Ovary (tissue), 3 donors: ENCODE measurements at regions not wholly inside any gene's neighbourhood (a gene's known extent, or its start where the extent isn't known, plus 50 kb on each side); places are given as distances from the start of the nearest gene placed in this dataset.

Experiments
- POLR2A ChIP-seq: fragments of 450-650 bp; IDR thresholded peaks from one replicate; pipeline ENCODE4 v1.6.1; 2017; ENCODE audit warnings: antibody characterized with exemption, mild to moderate bottlenecking, moderate library complexity
- TF ChIP-seq, protein P1 (sequence below), 3 donors: fragments of 450-650 bp in 2 of 3; fragments of 200-600 bp in 1 of 3; IDR thresholded peaks; one replicate each; pipeline versions ENCODE4 v1.5.1 to v1.8.0; 2016 to 2022; ENCODE audit warnings: antibody characterized with exemption in 3 of 3, mild to moderate bottlenecking in 1 of 3
- donor health status: DM: no; HTN: no; CAD: no.

DNA sequence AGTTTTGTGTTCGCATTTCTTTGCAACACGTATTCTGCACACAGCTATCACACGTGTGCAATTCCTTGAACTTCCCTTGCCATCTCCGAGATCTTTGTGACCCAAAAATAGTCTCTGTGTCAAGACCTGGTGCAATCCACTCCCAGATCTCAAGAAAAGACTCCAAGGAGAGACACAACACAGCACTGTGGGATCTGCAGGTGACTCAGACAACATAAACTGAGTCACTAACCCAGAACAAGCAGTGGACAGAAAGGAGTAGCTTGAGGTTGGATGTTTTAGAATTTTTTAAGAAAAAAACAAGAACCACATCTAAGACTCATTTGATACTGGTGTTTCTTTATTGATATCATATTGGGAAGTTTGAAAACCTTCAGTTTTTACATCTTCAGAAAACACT lies 396.9 kb downstream of the AGTPBP1 start:
- TF ChIP-seq, protein P1, sequence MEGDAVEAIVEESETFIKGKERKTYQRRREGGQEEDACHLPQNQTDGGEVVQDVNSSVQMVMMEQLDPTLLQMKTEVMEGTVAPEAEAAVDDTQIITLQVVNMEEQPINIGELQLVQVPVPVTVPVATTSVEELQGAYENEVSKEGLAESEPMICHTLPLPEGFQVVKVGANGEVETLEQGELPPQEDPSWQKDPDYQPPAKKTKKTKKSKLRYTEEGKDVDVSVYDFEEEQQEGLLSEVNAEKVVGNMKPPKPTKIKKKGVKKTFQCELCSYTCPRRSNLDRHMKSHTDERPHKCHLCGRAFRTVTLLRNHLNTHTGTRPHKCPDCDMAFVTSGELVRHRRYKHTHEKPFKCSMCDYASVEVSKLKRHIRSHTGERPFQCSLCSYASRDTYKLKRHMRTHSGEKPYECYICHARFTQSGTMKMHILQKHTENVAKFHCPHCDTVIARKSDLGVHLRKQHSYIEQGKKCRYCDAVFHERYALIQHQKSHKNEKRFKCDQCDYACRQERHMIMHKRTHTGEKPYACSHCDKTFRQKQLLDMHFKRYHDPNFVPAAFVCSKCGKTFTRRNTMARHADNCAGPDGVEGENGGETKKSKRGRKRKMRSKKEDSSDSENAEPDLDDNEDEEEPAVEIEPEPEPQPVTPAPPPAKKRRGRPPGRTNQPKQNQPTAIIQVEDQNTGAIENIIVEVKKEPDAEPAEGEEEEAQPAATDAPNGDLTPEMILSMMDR (IDR thresholded peaks at IDR 0.05), result no peak
- no peak for TF ChIP-seq POLR2A
